ENCODE measurements at regions not wholly inside any gene's neighbourhood (a gene's known extent, or its start where the extent isn't known, plus 50 kb on each side); places are given as distances from the start of the nearest gene placed in this dataset.

DNA sequence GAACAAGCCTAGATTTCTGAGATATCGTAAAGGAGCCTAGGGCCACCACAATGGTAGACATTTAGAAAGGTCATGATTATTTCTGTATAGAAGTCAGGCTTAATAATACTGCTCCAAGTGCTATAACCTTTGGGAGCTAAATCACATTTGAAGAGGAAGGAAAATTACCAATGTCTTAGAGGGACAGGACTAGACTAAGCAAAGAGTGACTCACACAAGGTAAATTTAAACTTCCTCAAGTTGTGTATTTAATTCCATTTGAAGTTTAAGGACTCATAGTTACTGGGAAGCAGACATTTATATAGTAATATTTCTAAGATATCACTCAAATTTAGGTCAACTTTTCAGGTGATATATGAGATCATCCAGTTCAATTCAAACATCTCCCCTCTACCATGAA lies 227.6 kb upstream of the MME start:
- no peaks in the 10 kb centered on the region for H3K9me3 Mint-ChIP-seq
- H3K4me3 Mint-ChIP-seq: no peak overlapping the region
- TF ChIP-seq, protein P1, sequence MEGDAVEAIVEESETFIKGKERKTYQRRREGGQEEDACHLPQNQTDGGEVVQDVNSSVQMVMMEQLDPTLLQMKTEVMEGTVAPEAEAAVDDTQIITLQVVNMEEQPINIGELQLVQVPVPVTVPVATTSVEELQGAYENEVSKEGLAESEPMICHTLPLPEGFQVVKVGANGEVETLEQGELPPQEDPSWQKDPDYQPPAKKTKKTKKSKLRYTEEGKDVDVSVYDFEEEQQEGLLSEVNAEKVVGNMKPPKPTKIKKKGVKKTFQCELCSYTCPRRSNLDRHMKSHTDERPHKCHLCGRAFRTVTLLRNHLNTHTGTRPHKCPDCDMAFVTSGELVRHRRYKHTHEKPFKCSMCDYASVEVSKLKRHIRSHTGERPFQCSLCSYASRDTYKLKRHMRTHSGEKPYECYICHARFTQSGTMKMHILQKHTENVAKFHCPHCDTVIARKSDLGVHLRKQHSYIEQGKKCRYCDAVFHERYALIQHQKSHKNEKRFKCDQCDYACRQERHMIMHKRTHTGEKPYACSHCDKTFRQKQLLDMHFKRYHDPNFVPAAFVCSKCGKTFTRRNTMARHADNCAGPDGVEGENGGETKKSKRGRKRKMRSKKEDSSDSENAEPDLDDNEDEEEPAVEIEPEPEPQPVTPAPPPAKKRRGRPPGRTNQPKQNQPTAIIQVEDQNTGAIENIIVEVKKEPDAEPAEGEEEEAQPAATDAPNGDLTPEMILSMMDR (IDR thresholded peaks at IDR 0.05): no peak
- H3K36me3 Mint-ChIP-seq (ENCODE audit: low read depth): no peaks in the 10 kb centered on the region
- no peaks in the 10 kb centered on the region for H3K4me1 Mint-ChIP-seq (ENCODE audit: low read depth)
- no peak for DNase-seq
- no peak overlapping the region for H3K27ac Mint-ChIP-seq
- H3K27me3 Mint-ChIP-seq (ENCODE audit: insufficient read depth): peaks cover 1% of the 10 kb centered on the region; the same call in 1 of the 2 replicates

DNA sequence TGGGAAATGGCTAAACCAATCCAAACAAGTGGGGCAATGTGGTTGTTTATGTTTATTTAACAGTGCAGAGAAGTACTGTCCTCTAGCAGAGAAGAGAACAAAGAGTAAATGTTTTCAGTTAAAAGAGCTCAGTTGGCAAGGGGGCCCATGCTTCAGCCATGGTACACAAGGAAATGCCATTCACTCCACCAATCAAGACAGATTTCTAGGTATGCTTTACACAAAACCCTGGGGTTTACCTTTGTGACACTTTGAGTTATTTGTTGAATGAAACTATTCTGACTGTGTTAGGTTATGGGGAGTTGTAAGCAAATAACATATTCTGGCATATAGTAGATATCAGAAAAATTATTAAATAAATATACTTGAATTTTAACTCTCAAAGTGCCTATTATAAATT lies 228.5 kb upstream of the MME start:
- TF ChIP-seq, protein P1 (IDR thresholded peaks at IDR 0.05): no peak
- Mint-ChIP-seq H3K27ac (no peak overlapping the region), H3K27me3 (ENCODE audit: insufficient read depth) (peaks cover 1% of the 10 kb centered on the region; the same call in 1 of the 2 replicates), H3K36me3 (ENCODE audit: low read depth) (no peaks in the 10 kb centered on the region), H3K9me3 (no peaks in the 10 kb centered on the region), H3K4me1 (ENCODE audit: low read depth) (no peaks in the 10 kb centered on the region), H3K4me3 (no peak overlapping the region)
- DNase-seq: no peak

DNA sequence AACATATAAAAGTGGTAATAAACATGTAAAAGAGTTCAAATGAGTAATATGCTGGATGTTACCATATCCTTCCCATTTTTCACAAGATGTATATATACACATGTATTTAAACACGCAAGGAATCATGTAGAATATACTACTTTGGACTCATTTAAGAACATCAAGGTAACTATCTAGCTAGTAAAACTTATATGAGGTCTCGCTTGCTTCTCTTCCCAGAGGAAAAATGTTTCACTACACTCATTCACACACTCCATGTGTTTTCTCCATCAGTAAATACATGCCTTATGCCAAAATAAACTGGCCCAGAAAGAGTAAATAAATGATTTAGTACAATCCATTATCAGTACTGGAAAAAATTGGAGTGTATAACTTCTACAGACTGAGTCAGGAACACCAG lies 229.2 kb upstream of the MME start:
- no peaks in the 10 kb centered on the region for H3K36me3 Mint-ChIP-seq (ENCODE audit: low read depth)
- H3K4me1 Mint-ChIP-seq (ENCODE audit: low read depth): no peaks in the 10 kb centered on the region
- DNase-seq: no peak
- TF ChIP-seq, protein P1 (IDR thresholded peaks at IDR 0.05): no peak
- H3K9me3 Mint-ChIP-seq: no peaks in the 10 kb centered on the region
- no peaks in the 10 kb centered on the region for H3K27me3 Mint-ChIP-seq (ENCODE audit: insufficient read depth)
- no peak overlapping the region for H3K4me3 Mint-ChIP-seq
- H3K27ac Mint-ChIP-seq: no peak overlapping the region

DNA sequence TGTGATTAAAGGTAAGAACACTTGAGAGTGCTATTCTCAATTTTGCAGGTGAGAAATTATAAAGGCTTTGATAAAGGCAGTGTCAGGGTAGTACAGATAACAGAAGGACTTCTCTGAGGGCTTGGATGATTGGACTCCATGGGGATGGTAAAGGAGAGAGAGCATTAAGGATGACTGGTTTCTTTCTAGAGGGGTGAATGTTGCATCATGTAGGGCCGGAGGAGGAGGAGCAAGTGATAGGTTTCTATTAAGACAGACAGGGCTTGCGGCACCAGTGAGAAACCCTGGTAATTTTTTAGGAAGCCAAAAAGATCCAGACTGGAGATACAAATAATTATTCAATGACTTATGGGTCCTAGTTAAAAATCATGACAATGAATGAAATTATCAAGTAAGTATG lies 230.7 kb upstream of the MME start:
- no peak overlapping the region for H3K4me3 Mint-ChIP-seq
- H3K36me3 Mint-ChIP-seq (ENCODE audit: low read depth): no peaks in the 10 kb centered on the region
- H3K4me1 Mint-ChIP-seq (ENCODE audit: low read depth): no peaks in the 10 kb centered on the region
- H3K9me3 Mint-ChIP-seq: no peaks in the 10 kb centered on the region
- H3K27me3 Mint-ChIP-seq (ENCODE audit: insufficient read depth): no peaks in the 10 kb centered on the region
- TF ChIP-seq, protein P1 (IDR thresholded peaks at IDR 0.05): no peak
- DNase-seq: no peak
- no peak overlapping the region for H3K27ac Mint-ChIP-seq

DNA sequence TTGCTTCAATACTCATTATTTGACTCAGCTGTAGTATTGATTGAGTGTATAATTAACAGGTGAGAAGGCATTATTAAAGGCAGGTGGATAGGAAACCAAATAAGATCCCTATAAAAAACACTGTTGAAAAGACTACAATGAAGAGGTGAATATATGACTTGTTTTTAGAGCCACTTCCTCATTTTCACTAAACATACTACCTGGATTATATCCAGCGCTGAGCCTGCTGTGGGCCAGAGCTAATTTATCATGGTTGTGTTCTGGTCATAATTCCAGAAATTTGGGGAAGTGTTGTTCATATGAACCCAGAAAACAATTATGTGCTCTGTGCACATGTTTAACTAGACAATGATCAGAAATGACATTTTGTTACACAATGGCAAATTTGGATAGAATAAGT lies 235.3 kb upstream of the MME start:
- DNase-seq: no peak
- Mint-ChIP-seq H3K4me1 (ENCODE audit: low read depth) (no peaks in the 10 kb centered on the region), H3K27ac (no peak overlapping the region), H3K36me3 (ENCODE audit: low read depth) (no peaks in the 10 kb centered on the region), H3K9me3 (no peaks in the 10 kb centered on the region), H3K27me3 (ENCODE audit: insufficient read depth) (no peaks in the 10 kb centered on the region), H3K4me3 (no peak overlapping the region)
- TF ChIP-seq, protein P1 (IDR thresholded peaks at IDR 0.05): no peak

DNA sequence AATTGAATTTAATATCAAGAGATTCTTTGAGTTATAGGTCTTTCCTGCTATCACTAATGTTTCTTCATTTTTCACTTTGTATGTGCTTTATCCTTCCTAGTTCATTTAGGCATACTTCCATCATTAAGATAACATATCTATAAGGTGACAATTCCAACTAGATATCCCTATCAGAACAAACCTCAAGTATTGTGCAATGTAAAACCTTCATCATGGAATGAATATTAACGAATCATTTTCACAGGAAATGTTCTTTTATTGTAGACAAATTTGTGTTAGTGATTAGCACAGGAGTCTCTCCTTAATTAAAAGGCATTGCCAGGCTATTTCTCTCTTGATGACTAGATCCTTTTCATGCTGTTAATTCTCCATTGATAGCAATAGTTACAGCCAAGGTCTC lies 236.5 kb upstream of the MME start:
- H3K4me3 Mint-ChIP-seq: no peak overlapping the region
- no peaks in the 10 kb centered on the region for H3K4me1 Mint-ChIP-seq (ENCODE audit: low read depth)
- DNase-seq: no peak
- TF ChIP-seq, protein P1 (IDR thresholded peaks at IDR 0.05): no peak
- H3K9me3 Mint-ChIP-seq: no peaks in the 10 kb centered on the region
- no peaks in the 10 kb centered on the region for H3K36me3 Mint-ChIP-seq (ENCODE audit: low read depth)
- H3K27me3 Mint-ChIP-seq (ENCODE audit: insufficient read depth): no peaks in the 10 kb centered on the region
- no peak overlapping the region for H3K27ac Mint-ChIP-seq

Measured in HFFc6 (cell line).